GM12878 (cell line): ENCODE measurements at regions not wholly inside any gene's neighbourhood (a gene's known extent, or its start where the extent isn't known, plus 50 kb on each side); places are given as distances from the start of the nearest gene placed in this dataset.

ENCODE experiments used
- BACH1 ChIP-seq: fragments of 450-650 bp; IDR thresholded peaks from 2 replicates; pipeline ENCODE4 v1.6.1; 2017; ENCODE audit warnings: mild to moderate bottlenecking, borderline replicate concordance
- CREM ChIP-seq: IDR thresholded peaks from 2 replicates; pipeline ENCODE4 v1.6.1; 2014; ENCODE audit warnings: antibody characterized with exemption, low read depth
- EP300 ChIP-seq, 2 experiments: fragments of 150-350 bp in 1 of 2; IDR thresholded peaks; 2 replicates each; pipeline ENCODE4 v1.6.1; 2011 to 2012; ENCODE audit warnings: low read depth in 2 of 2, low read length in 2 of 2, borderline replicate concordance in 1 of 2, improper control_type of control experiment in 1 of 2, inconsistent platforms in 1 of 2; ENCODE audit not compliant: control insufficient read depth in 1 of 2
- POLR2AphosphoS2 ChIP-seq: IDR thresholded peaks from 2 replicates; pipeline ENCODE4 v1.6.1; 2011; ENCODE audit warnings: low read depth, mild to moderate bottlenecking, low read length, improper control_type of control experiment, moderate library complexity
- ZNF622 ChIP-seq: fragments of 450-650 bp; IDR thresholded peaks from 2 replicates; pipeline ENCODE4 v1.6.1; 2017; ENCODE audit warnings: mild to moderate bottlenecking, inconsistent platforms
- TF ChIP-seq, protein P1 (sequence below), 3 experiments: IDR thresholded peaks in 2 of 3; conservative IDR thresholded peaks in 1 of 3; 2 replicates each; pipeline ENCODE4 v1.5.1; 2011; ENCODE audit warnings: low read depth in 3 of 3, low read length in 3 of 3, mild to moderate bottlenecking in 3 of 3, control low read depth in 2 of 3, moderate library complexity in 2 of 3, inconsistent platforms in 1 of 3, mixed read lengths in 1 of 3; ENCODE audit not compliant: control insufficient read depth in 2 of 3, insufficient read depth in 1 of 3; ENCODE audit errors: extremely low read depth in 1 of 3
- TF ChIP-seq, protein P2 (sequence below): IDR thresholded peaks from 2 replicates; pipeline ENCODE4 v1.6.1; 2012; ENCODE audit warnings: low read depth, low read length, improper control_type of control experiment

DNA sequence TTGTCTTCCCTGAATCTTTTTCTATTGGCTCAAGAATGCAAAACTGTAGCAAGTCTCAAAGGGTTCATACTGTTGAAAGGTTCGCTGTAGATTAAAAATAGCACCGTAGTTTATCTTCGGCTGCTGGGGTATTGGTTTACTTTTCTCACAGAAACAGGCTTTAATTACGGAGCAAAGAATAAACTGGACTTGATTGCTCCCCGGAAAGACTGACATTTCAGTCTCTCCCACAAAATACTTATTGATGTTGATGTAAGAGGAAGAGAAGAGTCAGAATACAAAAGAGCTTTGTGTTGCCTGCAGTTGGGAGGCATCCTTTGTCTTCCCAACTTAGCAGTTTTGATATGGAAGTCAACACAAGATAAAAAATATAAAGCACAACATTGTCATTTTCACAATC lies 183.9 kb upstream of the DMAC1 start:
- no peak for TF ChIP-seq EP300 (IDR thresholded peaks at IDR 0.05; ENCODE audit: borderline replicate concordance in 1 of 2, control insufficient read depth in 1 of 2, low read depth in 2 of 2, low read length in 2 of 2)
- TF ChIP-seq, protein P1, sequence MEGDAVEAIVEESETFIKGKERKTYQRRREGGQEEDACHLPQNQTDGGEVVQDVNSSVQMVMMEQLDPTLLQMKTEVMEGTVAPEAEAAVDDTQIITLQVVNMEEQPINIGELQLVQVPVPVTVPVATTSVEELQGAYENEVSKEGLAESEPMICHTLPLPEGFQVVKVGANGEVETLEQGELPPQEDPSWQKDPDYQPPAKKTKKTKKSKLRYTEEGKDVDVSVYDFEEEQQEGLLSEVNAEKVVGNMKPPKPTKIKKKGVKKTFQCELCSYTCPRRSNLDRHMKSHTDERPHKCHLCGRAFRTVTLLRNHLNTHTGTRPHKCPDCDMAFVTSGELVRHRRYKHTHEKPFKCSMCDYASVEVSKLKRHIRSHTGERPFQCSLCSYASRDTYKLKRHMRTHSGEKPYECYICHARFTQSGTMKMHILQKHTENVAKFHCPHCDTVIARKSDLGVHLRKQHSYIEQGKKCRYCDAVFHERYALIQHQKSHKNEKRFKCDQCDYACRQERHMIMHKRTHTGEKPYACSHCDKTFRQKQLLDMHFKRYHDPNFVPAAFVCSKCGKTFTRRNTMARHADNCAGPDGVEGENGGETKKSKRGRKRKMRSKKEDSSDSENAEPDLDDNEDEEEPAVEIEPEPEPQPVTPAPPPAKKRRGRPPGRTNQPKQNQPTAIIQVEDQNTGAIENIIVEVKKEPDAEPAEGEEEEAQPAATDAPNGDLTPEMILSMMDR (IDR thresholded peaks at IDR 0.05 in 2 of 3, conservative IDR thresholded peaks at IDR 0.05 in 1 of 3; ENCODE audit: control insufficient read depth in 2 of 3, extremely low read depth in 1 of 3, insufficient read depth in 1 of 3, low read depth in 3 of 3, low read length in 3 of 3) = no peak
- no peak for TF ChIP-seq ZNF622
- no peak for TF ChIP-seq CREM
- TF ChIP-seq BACH1 = no peak
- no peak for TF ChIP-seq POLR2AphosphoS2
- TF ChIP-seq, protein P2, sequence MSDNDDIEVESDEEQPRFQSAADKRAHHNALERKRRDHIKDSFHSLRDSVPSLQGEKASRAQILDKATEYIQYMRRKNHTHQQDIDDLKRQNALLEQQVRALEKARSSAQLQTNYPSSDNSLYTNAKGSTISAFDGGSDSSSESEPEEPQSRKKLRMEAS = no peak
